H9 (cell line): ENCODE measurements at regions not wholly inside any gene's neighbourhood (a gene's known extent, or its start where the extent isn't known, plus 50 kb on each side); places are given as distances from the start of the nearest gene placed in this dataset.

Experiments used
- DNase-seq: peaks from one replicate; pipeline ENCODE4 v3.0.0-alpha.2; 2017
- H2AFZ ChIP-seq: one replicate; pipeline ENCODE4 v1.6.1; 2013; ENCODE audit warnings: mild to moderate bottlenecking, low read length, control low read depth, moderate library complexity
- H2AK5ac ChIP-seq: 2 replicates; pipeline ENCODE4 v1.6.1; 2013; ENCODE audit warnings: low read length, control low read depth, mixed read lengths; ENCODE audit not compliant: insufficient read length
- H2BK120ac ChIP-seq: one replicate; pipeline ENCODE4 v1.6.1; 2013; ENCODE audit warnings: low read depth, mild to moderate bottlenecking, low read length, control low read depth, inconsistent platforms; ENCODE audit not compliant: poor library complexity, severe bottlenecking
- H2BK12ac ChIP-seq: 2 replicates; pipeline ENCODE4 v1.6.1; 2013; ENCODE audit warnings: low read length, control low read depth, mixed read lengths, low read depth; ENCODE audit not compliant: insufficient read length
- H2BK15ac ChIP-seq: 2 replicates; pipeline ENCODE4 v1.6.1; 2013; ENCODE audit warnings: low read depth, low read length, control low read depth
- H2BK20ac ChIP-seq: one replicate; pipeline ENCODE4 v1.6.1; 2013; ENCODE audit warnings: low read depth, mild to moderate bottlenecking, low read length, control low read depth, inconsistent platforms; ENCODE audit not compliant: poor library complexity, severe bottlenecking
- H2BK5ac ChIP-seq: 2 replicates; pipeline ENCODE4 v1.6.1; 2013; ENCODE audit warnings: low read length, control low read depth, mixed read lengths; ENCODE audit not compliant: insufficient read length
- H3K14ac ChIP-seq: 2 replicates; pipeline ENCODE4 v1.6.1; 2013; ENCODE audit warnings: low read length, control low read depth; ENCODE audit not compliant: insufficient read depth
- H3K18ac ChIP-seq: 2 replicates; pipeline ENCODE4 v1.6.1; 2013; ENCODE audit warnings: low read depth, mild to moderate bottlenecking, mixed read lengths, low read length, control low read depth; ENCODE audit not compliant: insufficient read length
- H3K23ac ChIP-seq: 2 replicates; pipeline ENCODE4 v1.6.1; 2013; ENCODE audit warnings: low read length, control low read depth, mixed read lengths, low read depth; ENCODE audit not compliant: insufficient read length
- H3K23me2 ChIP-seq: 2 replicates; pipeline ENCODE4 v1.6.1; 2013; ENCODE audit warnings: low read depth, mild to moderate bottlenecking, mixed read lengths, low read length, control low read depth; ENCODE audit not compliant: insufficient read length, poor library complexity, severe bottlenecking
- H3K27ac ChIP-seq: 2 replicates; pipeline ENCODE4 v1.5.1; 2013; ENCODE audit warnings: low read length, control low read depth, mixed read lengths, low read depth; ENCODE audit not compliant: insufficient read length
- H3K27me3 ChIP-seq: 2 replicates; pipeline ENCODE4 v1.6.1; 2013; ENCODE audit warnings: low read length, control low read depth, inconsistent platforms; ENCODE audit not compliant: insufficient read depth
- H3K4ac ChIP-seq: 2 replicates; pipeline ENCODE4 v1.6.1; 2013; ENCODE audit warnings: low read depth, mild to moderate bottlenecking, control low read depth, inconsistent platforms, low read length, moderate library complexity
- H3K4me1 ChIP-seq: 2 replicates; pipeline ENCODE4 v1.6.1; 2013; ENCODE audit warnings: low read length, control low read depth, inconsistent platforms; ENCODE audit not compliant: insufficient read depth
- H3K4me2 ChIP-seq: 2 replicates; pipeline ENCODE4 v1.6.1; 2013; ENCODE audit warnings: low read length, control low read depth, mixed read lengths; ENCODE audit not compliant: insufficient read length, insufficient read depth
- H3K56ac ChIP-seq: 2 replicates; pipeline ENCODE4 v1.6.1; 2013; ENCODE audit warnings: low read depth, mild to moderate bottlenecking, mixed read lengths, low read length, control low read depth; ENCODE audit not compliant: insufficient read length
- H3K79me1 ChIP-seq: 2 replicates; pipeline ENCODE4 v1.6.1; 2013; ENCODE audit warnings: low read depth, mild to moderate bottlenecking, moderate library complexity, low read length, control low read depth, inconsistent platforms; ENCODE audit not compliant: insufficient read depth, poor library complexity, severe bottlenecking
- H3K79me2 ChIP-seq: 2 replicates; pipeline ENCODE4 v1.6.1; 2013; ENCODE audit warnings: low read length, control low read depth, inconsistent platforms; ENCODE audit not compliant: insufficient read depth
- H3K9ac ChIP-seq: 2 replicates; pipeline ENCODE4 v1.6.1; 2013; ENCODE audit warnings: low read length, control low read depth, mixed read lengths; ENCODE audit not compliant: insufficient read length; ENCODE audit errors: extremely low read depth
- H3K9me3 ChIP-seq: one replicate; pipeline ENCODE4 v1.6.1; 2013; ENCODE audit warnings: low read depth, low read length, inconsistent platforms; ENCODE audit not compliant: control insufficient read depth
- H3T11ph ChIP-seq: one replicate; pipeline ENCODE4 v1.6.1; 2013; ENCODE audit warnings: mild to moderate bottlenecking, low read length, control low read depth, inconsistent platforms
- H4K20me1 ChIP-seq: one replicate; pipeline ENCODE4 v1.6.1; 2013; ENCODE audit not compliant: control insufficient read depth, insufficient read length, insufficient read depth
- H4K5ac ChIP-seq: 2 replicates; pipeline ENCODE4 v1.6.1; 2013; ENCODE audit warnings: low read depth, mild to moderate bottlenecking, mixed read lengths, low read length, control low read depth; ENCODE audit not compliant: insufficient read length
- H4K8ac ChIP-seq: replicated peaks from 2 replicates; pipeline ENCODE4 v1.6.1; 2013; ENCODE audit warnings: low read length, control low read depth, mixed read lengths, low read depth; ENCODE audit not compliant: insufficient read length
- H4K91ac ChIP-seq: 2 replicates; pipeline ENCODE4 v1.6.1; 2013; ENCODE audit warnings: low read depth, mild to moderate bottlenecking, moderate library complexity, mixed read lengths, low read length, control low read depth; ENCODE audit not compliant: insufficient read length
- H3K27ac Mint-ChIP-seq, 3 experiments: 2 replicates in 2 of 3; 3 replicates in 1 of 3; pipeline ENCODE4 v1.8.0; 2020 to 2021; ENCODE audit warnings: mixed read lengths in 3 of 3, mild to moderate bottlenecking in 1 of 3, moderate library complexity in 1 of 3
- H3K27me3 Mint-ChIP-seq: 2 replicates; pipeline ENCODE4 v1.8.0; 2021; ENCODE audit warnings: low read depth, mild to moderate bottlenecking, moderate library complexity, mixed read lengths
- H3K36me3 Mint-ChIP-seq, 3 experiments: 2 replicates in 2 of 3; 3 replicates in 1 of 3; pipeline ENCODE4 v1.8.0; 2020 to 2021; ENCODE audit warnings: low read depth in 3 of 3, mixed read lengths in 3 of 3; ENCODE audit not compliant: insufficient read depth in 1 of 3
- H3K4me1 Mint-ChIP-seq, 2 experiments: 2 replicates each; pipeline ENCODE4 v1.8.0; 2020; ENCODE audit warnings: mixed read lengths in 2 of 2
- H3K4me3 Mint-ChIP-seq, 2 experiments: 2 replicates in 1 of 2; 3 replicates in 1 of 2; pipeline ENCODE4 v1.8.0; 2020 to 2021; ENCODE audit warnings: mild to moderate bottlenecking in 2 of 2, mixed read lengths in 2 of 2, moderate library complexity in 1 of 2
- H3K9me3 Mint-ChIP-seq, 2 experiments: 2 replicates in 1 of 2; 3 replicates in 1 of 2; pipeline ENCODE4 v1.8.0; 2020; ENCODE audit warnings: mild to moderate bottlenecking in 2 of 2, mixed read lengths in 2 of 2, moderate library complexity in 1 of 2
- CTCF ChIP-seq: fragments of 200-600 bp; sonication (generic); conservative IDR thresholded peaks from 3 replicates; pipeline ENCODE4 v1.8.0; 2021; ENCODE audit warnings: antibody characterized with exemption, mild to moderate bottlenecking
- WGBS: extraction: QIAGEN DNeasy Blood & Tissue Kit; methylation state at CpG from one replicate; pipeline ENCODE4 v1.1.7; 2013; ENCODE audit warnings: missing lambda C conversion rate, low lambda C conversion rate, mixed read lengths; ENCODE audit not compliant: insufficient read length; ENCODE audit errors: extremely low coverage; 5-methylcytosine and 5-hydroxymethylcytosine counted together

DNA sequence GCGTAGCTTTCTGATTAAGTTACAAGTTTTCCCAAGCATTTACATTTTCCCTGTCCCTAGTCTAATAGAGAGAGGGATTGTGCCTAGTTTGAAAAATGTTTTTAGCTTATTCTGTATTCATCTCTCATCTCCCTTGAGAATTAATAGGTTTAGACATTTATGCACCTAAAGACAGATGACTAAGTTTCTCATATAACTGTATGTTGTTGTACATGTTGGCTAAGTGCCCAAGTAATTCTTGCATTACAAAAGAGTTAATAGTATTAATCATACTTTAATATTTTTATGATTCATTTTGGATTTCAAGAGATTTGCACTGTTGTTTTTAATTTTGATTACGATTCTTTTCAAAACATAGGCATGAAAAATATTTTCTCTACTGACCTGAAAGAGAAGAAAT lies 109.0 kb upstream of the TBL1XR1 start:
- Histone ChIP-seq H3K4me2 (no peak overlapping the region), H3K79me2 (no peaks in the 10 kb centered on the region), H3K23ac (no peak overlapping the region), H3K18ac (no peak overlapping the region), H2AK5ac (no peak overlapping the region), H4K20me1 (no peaks in the 10 kb centered on the region), H3K56ac (no peak overlapping the region), H4K5ac (no peak overlapping the region), H3K4ac (no peak overlapping the region), H3K4me1 (no peaks in the 10 kb centered on the region), H4K8ac (no peak overlapping the region), H2BK12ac (no peak overlapping the region), H2BK5ac (no peak overlapping the region), H3K27me3 (no peaks in the 10 kb centered on the region), H3K23me2 (no peaks in the 10 kb centered on the region), H3K27ac (no peak overlapping the region), H3K14ac (no peak overlapping the region), H3K9me3 (no peaks in the 10 kb centered on the region), H2BK15ac (no peak overlapping the region), H3K9ac (no peak overlapping the region), H3T11ph (no peak overlapping the region), H2AFZ (no peak overlapping the region), H3K79me1 (no peaks in the 10 kb centered on the region), H2BK120ac (no peak overlapping the region), H2BK20ac (no peak overlapping the region), H4K91ac (no peak overlapping the region)
- no CpG with 5 or more reads among the region's 2 CpGs for WGBS
- peaks cover 8 to 9% of the 10 kb centered on the region in 2 experiments for H3K9me3 Mint-ChIP-seq
- no peak overlapping the region for H3K27ac Mint-ChIP-seq
- no peak overlapping the region for H3K4me3 Mint-ChIP-seq
- peaks cover 0 to 2% (median 0%) of the 10 kb centered on the region in 3 experiments; a peak in 4 of 7 replicates for H3K36me3 Mint-ChIP-seq
- no peaks in the 10 kb centered on the region for H3K27me3 Mint-ChIP-seq
- no peak for TF ChIP-seq CTCF
- DNase-seq: no peak
- no peaks in the 10 kb centered on the region for H3K4me1 Mint-ChIP-seq
